Fibroblast of lung (primary cell): ENCODE measurements at regions not wholly inside any gene's neighbourhood (a gene's known extent, or its start where the extent isn't known, plus 50 kb on each side); places are given as distances from the start of the nearest gene placed in this dataset.

Experiments used
- EZH2 ChIP-seq: IDR thresholded peaks from 2 replicates; pipeline ENCODE4 v1.5.1; 2012; ENCODE audit warnings: low read length, control low read depth, mild to moderate bottlenecking; ENCODE audit errors: missing control alignments
- TF ChIP-seq, protein P1 (sequence below), 2 donors: IDR thresholded peaks in 1 of 2; conservative IDR thresholded peaks in 1 of 2; 1 replicate in 1 of 2; 2 replicates in 1 of 2; pipeline ENCODE4 v1.5.1; 2011 to 2012; ENCODE audit warnings: low read length in 2 of 2, control low read depth in 1 of 2, inconsistent platforms in 1 of 2, low read depth in 1 of 2, mild to moderate bottlenecking in 1 of 2

DNA sequence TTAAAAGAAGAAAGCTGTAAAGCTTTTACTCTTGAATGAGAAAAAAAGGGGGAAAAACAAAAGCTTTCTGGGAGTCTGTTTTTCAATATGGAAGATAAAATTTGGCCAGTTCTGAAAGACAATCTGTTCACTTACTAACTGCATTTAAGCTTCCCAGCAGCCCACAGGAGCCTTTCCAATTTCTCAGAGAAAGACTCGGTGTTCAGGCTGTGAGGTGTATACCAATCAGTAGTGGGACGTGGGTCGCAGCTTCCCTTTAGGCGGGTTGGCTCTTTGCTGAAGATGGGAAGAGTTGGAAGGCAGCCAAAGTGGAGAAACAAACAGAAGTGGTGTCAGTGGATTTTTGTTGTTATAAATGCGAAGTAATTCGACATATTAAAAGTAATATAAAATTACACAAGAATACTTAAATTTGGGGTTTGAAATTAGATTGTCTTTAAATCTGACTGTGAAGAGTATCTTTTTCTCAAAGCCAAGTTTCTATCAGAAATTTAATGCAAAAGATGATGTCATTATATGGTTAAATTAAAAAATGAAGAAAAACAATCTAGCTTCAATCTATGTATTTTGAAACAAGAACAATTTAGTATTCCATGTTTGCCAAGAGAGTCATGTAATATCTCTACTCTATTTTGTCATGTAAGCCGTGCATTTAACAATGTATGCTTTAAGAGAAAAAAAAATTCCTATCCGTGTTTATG lies 590.2 kb upstream of the ATXN7L3B start:
- TF ChIP-seq, protein P1, sequence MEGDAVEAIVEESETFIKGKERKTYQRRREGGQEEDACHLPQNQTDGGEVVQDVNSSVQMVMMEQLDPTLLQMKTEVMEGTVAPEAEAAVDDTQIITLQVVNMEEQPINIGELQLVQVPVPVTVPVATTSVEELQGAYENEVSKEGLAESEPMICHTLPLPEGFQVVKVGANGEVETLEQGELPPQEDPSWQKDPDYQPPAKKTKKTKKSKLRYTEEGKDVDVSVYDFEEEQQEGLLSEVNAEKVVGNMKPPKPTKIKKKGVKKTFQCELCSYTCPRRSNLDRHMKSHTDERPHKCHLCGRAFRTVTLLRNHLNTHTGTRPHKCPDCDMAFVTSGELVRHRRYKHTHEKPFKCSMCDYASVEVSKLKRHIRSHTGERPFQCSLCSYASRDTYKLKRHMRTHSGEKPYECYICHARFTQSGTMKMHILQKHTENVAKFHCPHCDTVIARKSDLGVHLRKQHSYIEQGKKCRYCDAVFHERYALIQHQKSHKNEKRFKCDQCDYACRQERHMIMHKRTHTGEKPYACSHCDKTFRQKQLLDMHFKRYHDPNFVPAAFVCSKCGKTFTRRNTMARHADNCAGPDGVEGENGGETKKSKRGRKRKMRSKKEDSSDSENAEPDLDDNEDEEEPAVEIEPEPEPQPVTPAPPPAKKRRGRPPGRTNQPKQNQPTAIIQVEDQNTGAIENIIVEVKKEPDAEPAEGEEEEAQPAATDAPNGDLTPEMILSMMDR (conservative IDR thresholded peaks at IDR 0.05 in 1 of 2, IDR thresholded peaks at IDR 0.05 in 1 of 2; ENCODE audit: low read depth in 1 of 2, low read length in 2 of 2): no peak
- no peak for TF ChIP-seq EZH2
